ENCODE measurements at regions not wholly inside any gene's neighbourhood (a gene's known extent, or its start where the extent isn't known, plus 50 kb on each side); places are given as distances from the start of the nearest gene placed in this dataset.

- TF ChIP-seq CTCF (IDR thresholded peaks at IDR 0.05) (no peak), POLR2AphosphoS5 (IDR thresholded peaks at IDR 0.05) (no peak), POLR2A (IDR thresholded peaks at IDR 0.05) (no peak), EP300 (IDR thresholded peaks at IDR 0.05) (no peak)
Observed at GRCh38 chr3:10655105-10655504, 149.7 kb upstream of the ATP2B2 start.

All from gastroesophageal sphincter (tissue), 3 donors.